HG02840 (cell line): ENCODE measurements at regions not wholly inside any gene's neighbourhood (a gene's known extent, or its start where the extent isn't known, plus 50 kb on each side); places are given as distances from the start of the nearest gene placed in this dataset.

ENCODE experiments used
- ATAC-seq: cut with Tn5 transposase; IDR thresholded peaks from one replicate; pipeline ENCODE4 v1.9.1; 2021; ENCODE audit warnings: mild to moderate bottlenecking, moderate library complexity, moderate number of reproducible peaks; ENCODE audit not compliant: unreplicated experiment, low FRiP score

- no peak for ATAC-seq
Measured at GRCh38 chr7:130894909-130895750, 161.1 kb upstream of the KLF14 start.

- ATAC-seq: no peak
Measured at GRCh38 chr7:130896051-130896881, 162.3 kb upstream of the KLF14 start.

GRCh38 chr7:130896898-130897514 is 163.0 kb upstream of the KLF14 start:
- no peak for ATAC-seq

GRCh38 chr7:130897515-130898419 is 163.8 kb upstream of the KLF14 start:
- no peak for ATAC-seq

- ATAC-seq: no peak
Measured at GRCh38 chr7:130899071-130899560, 165.1 kb upstream of the KLF14 start.

GRCh38 chr7:130899638-130900401 is 165.8 kb upstream of the KLF14 start:
- no peak for ATAC-seq

GRCh38 chr7:130900471-130901076 is 166.6 kb upstream of the KLF14 start:
- ATAC-seq: no peak

GRCh38 chr7:130901209-130901783 is 167.3 kb upstream of the KLF14 start:
- no peak for ATAC-seq

GRCh38 chr7:130902755-130903357 is 168.8 kb upstream of the KLF14 start:
- no peak for ATAC-seq

GRCh38 chr7:130903358-130903974 is 169.5 kb upstream of the KLF14 start:
- no peak for ATAC-seq

- ATAC-seq: no peak
Measured at GRCh38 chr7:130904031-130904757, 170.2 kb upstream of the KLF14 start.

- ATAC-seq: no peak
Measured at GRCh38 chr7:130904792-130905191, 170.8 kb upstream of the KLF14 start.

- ATAC-seq: no peak
Measured at GRCh38 chr7:130906575-130906974, 172.6 kb upstream of the KLF14 start.

GRCh38 chr7:130907439-130907838 is 173.4 kb upstream of the KLF14 start:
- no peak for ATAC-seq

GRCh38 chr7:130908345-130909160 is 174.5 kb upstream of the KLF14 start:
- no peak for ATAC-seq

GRCh38 chr7:130909161-130909836 is 175.3 kb upstream of the KLF14 start:
- ATAC-seq: no peak
